C4-2B (cell line): ENCODE measurements at regions not wholly inside any gene's neighbourhood (a gene's known extent, or its start where the extent isn't known, plus 50 kb on each side); places are given as distances from the start of the nearest gene placed in this dataset.

ENCODE experiments used
- CTCF ChIP-seq: fragments of 450-650 bp; conservative IDR thresholded peaks from 2 replicates; pipeline ENCODE4 v1.5.1; 2017; ENCODE audit warnings: mild to moderate bottlenecking
- ZFX ChIP-seq: fragments of 450-650 bp; IDR thresholded peaks from 2 replicates; pipeline ENCODE4 v1.6.1; 2017

GRCh38 chr14:83764656-83765599 is 1765.0 kb upstream of the FLRT2 start:
- TF ChIP-seq CTCF: no peak
- no peak for TF ChIP-seq ZFX
